GM12891 (cell line): ENCODE measurements at regions not wholly inside any gene's neighbourhood (a gene's known extent, or its start where the extent isn't known, plus 50 kb on each side); places are given as distances from the start of the nearest gene placed in this dataset.

Experiments
- POLR2A ChIP-seq: IDR thresholded peaks from 2 replicates; pipeline ENCODE4 v1.6.1; 2011; ENCODE audit warnings: low read depth, low read length, control low read depth
- POLR2AphosphoS5 ChIP-seq: IDR thresholded peaks from 2 replicates; pipeline ENCODE4 v1.6.1; 2011; ENCODE audit warnings: low read depth, low read length, control low read depth
- SPI1 ChIP-seq: IDR thresholded peaks from 2 replicates; pipeline ENCODE4 v1.6.1; 2011; ENCODE audit warnings: low read depth, low read length, control low read depth
- TAF1 ChIP-seq: IDR thresholded peaks from 2 replicates; pipeline ENCODE4 v1.6.1; 2011; ENCODE audit warnings: low read depth, low read length, control low read depth

DNA sequence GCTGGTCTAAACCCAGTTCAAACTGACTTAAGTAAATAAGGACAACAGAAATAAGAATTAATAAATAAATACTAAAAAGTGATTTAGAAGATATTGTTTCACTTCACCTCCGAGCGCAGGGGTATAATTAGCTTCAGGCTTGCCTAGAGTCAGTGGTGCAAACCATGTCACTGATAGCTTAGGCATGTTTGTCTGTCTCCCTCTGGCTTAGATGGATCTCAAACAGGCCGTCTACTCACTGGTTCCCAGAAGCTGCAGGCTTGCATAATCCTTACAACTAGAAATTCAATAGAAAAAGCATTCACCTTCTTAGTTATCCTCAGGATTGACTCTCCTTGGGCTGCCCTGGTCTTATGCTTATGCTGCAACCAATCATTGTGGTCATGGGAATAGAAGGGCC is 629.8 kb upstream of the WWC1 start:
- no peak for TF ChIP-seq POLR2A
- TF ChIP-seq TAF1 = no peak
- TF ChIP-seq POLR2AphosphoS5 = no peak
- TF ChIP-seq SPI1 = no peak
